Left ventricle myocardium inferior (tissue), 1 donor: ENCODE measurements at regions not wholly inside any gene's neighbourhood (a gene's known extent, or its start where the extent isn't known, plus 50 kb on each side); places are given as distances from the start of the nearest gene placed in this dataset.

Source experiments
- DNase-seq: peaks from one replicate; pipeline ENCODE4 v3.0.0-alpha.2; 2020
- H3K27ac ChIP-seq: fragments of 200-600 bp; replicated peaks from 2 replicates; pipeline ENCODE4 v1.8.0; 2021
- H3K27me3 ChIP-seq: fragments of 200-600 bp; 2 replicates; pipeline ENCODE4 v1.8.0; 2021; ENCODE audit warnings: low read depth
- H3K36me3 ChIP-seq: fragments of 200-600 bp; 2 replicates; pipeline ENCODE4 v1.8.0; 2021
- H3K4me1 ChIP-seq: fragments of 200-600 bp; 2 replicates; pipeline ENCODE4 v1.8.0; 2021
- H3K4me3 ChIP-seq: fragments of 200-600 bp; 2 replicates; pipeline ENCODE4 v1.8.0; 2021; ENCODE audit warnings: mild to moderate bottlenecking, moderate library complexity
- H3K9me3 ChIP-seq: fragments of 200-600 bp; replicated peaks from 2 replicates; pipeline ENCODE4 v1.8.0; 2021
- intact Hi-C: fragments of 100-400 bp; cut with micrococcal nuclease; formaldehyde crosslinking; loops from one replicate; pipeline ENCODE4 v1.11.0; 2022
- TF ChIP-seq, protein P1 (sequence below): fragments of 200-600 bp; IDR thresholded peaks from 2 replicates; pipeline ENCODE4 v1.8.0; 2021; ENCODE audit warnings: antibody characterized with exemption, mild to moderate bottlenecking, borderline replicate concordance
- donor health status: DM: no; HTN: yes; CAD: no; lungs with severe emphysema.

DNA sequence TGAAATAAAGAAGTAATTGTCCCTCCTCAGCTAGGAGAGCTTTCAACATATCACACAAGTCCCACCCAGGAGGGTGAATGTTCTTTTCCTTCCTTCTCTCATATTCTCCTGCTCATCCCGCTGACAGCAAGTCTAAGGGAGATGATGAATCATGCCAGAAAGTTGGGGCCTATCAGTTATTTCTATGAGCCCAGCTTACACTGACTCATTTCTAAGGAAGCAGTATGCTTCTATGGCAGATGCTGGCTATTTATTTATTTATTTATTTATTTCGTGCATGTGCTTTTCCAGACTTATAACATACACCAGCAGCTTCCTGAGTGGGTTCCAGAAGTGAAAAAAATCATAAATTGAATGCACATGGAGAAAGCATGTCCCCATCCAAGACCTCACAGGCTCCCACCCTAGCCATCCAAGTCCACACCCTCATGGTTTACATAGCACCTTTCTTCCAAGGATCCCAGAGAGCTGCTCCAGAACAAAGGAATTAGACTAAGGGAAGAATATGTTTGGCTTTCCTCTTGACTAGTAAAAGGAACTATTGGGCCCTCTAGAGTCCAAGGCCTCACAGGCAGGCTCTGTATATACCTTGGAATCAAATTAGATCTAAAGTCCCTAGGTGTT lies 1074.2 kb upstream of the ZEB2 start:
- H3K27me3 ChIP-seq: no peaks in the 10 kb centered on the region

DNA sequence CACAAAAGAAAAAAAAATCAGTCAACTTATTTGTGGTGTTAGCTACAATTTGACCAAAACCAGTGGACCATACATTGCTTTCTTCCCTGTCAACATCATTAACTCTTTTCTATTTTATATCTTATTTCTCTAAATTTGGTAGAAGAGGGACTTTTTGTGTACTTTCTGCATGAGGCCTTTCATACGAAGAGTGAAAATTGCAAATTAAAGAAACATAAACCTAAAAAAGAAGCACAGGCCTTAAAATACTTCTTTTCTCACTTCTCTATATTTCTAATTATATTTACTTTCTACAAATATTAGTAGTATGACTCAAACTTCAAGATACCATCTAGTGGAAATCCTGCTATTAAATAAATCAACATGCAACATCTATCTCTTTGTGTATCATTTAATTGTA lies 1073.4 kb upstream of the ZEB2 start:
- no peaks in the 10 kb centered on the region for H3K4me1 ChIP-seq
- no peak overlapping the region for H3K4me3 ChIP-seq
- TF ChIP-seq, protein P1, sequence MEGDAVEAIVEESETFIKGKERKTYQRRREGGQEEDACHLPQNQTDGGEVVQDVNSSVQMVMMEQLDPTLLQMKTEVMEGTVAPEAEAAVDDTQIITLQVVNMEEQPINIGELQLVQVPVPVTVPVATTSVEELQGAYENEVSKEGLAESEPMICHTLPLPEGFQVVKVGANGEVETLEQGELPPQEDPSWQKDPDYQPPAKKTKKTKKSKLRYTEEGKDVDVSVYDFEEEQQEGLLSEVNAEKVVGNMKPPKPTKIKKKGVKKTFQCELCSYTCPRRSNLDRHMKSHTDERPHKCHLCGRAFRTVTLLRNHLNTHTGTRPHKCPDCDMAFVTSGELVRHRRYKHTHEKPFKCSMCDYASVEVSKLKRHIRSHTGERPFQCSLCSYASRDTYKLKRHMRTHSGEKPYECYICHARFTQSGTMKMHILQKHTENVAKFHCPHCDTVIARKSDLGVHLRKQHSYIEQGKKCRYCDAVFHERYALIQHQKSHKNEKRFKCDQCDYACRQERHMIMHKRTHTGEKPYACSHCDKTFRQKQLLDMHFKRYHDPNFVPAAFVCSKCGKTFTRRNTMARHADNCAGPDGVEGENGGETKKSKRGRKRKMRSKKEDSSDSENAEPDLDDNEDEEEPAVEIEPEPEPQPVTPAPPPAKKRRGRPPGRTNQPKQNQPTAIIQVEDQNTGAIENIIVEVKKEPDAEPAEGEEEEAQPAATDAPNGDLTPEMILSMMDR: no peak
- no peak for DNase-seq
- H3K36me3 ChIP-seq: no peaks in the 10 kb centered on the region
- H3K27me3 ChIP-seq: no peaks in the 10 kb centered on the region
- H3K27ac ChIP-seq: no peak overlapping the region
- intact Hi-C loops: no loop called here
- no peaks in the 10 kb centered on the region for H3K9me3 ChIP-seq

More for the DNA sequence above, 1074.2 kb upstream of the ZEB2 start:
- Histone ChIP-seq H3K9me3 (no peaks in the 10 kb centered on the region), H3K36me3 (no peaks in the 10 kb centered on the region), H3K27ac (no peak overlapping the region), H3K4me1 (no peaks in the 10 kb centered on the region), H3K4me3 (no peak overlapping the region)
- TF ChIP-seq, protein P1: no peak
- intact Hi-C loops: no loop called here
- DNase-seq: no peak

DNA sequence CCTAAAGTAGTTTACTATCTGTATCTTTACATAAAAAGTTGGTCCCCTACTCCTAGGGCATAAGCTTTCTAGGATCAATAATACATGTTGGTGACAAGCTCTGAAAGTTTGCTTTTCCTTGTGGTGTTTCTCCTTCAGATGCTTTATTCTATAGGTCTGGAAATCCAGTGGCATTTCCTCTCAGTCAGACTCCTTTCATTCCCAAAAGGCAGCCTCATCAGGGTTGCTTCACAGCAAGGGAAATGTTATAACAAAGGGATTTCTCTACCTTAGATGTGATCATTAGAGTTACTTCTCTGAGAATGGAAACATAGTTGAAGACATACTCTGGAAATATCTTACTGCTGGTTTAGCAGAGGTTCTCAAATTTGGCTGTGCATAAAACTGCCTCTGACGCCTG lies 1072.4 kb upstream of the ZEB2 start:
- intact Hi-C loops: no loop called here
- H3K36me3 ChIP-seq: no peaks in the 10 kb centered on the region

DNA sequence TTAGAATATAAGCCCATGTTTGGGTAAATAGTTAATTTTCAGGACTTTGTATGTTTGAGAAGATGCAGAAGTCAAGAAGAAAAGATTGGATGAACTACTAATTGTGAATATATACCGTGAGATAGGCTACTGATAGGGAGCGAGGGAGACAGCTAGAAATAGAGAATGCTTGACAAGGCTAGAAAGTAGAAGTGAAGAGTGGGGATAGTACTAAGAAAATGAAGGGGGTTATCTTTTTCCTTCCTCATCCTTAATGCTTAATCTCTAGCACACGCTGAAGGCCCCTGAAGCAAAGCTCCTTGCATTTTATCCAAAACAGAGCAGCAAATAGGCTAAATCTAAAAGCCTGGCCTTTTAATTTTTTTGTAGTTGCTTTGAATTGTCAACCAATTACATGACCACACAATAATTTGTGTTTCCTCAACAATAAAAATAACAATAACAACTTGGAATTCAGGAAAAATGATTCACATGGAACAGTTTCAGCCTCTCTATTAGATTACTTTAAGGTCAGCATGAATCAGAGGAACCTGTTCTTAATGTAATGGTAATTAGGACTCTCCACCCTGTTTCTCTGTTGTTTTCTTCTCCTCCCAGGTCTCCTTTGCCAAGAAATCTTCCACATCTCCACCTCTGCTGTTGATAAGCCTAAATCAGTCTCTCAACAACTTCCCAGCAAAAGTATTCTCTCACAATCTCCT lies 1071.3 kb upstream of the ZEB2 start:
- intact Hi-C loops: no loop called here
- TF ChIP-seq, protein P1: no peak
- no peaks in the 10 kb centered on the region for H3K9me3 ChIP-seq

More for the DNA sequence above, 1072.4 kb upstream of the ZEB2 start:
- Histone ChIP-seq H3K9me3 (no peaks in the 10 kb centered on the region), H3K4me1 (no peaks in the 10 kb centered on the region), H3K27me3 (no peaks in the 10 kb centered on the region), H3K27ac (no peak overlapping the region), H3K4me3 (no peak overlapping the region)
- TF ChIP-seq, protein P1: no peak
- DNase-seq: no peak

DNA sequence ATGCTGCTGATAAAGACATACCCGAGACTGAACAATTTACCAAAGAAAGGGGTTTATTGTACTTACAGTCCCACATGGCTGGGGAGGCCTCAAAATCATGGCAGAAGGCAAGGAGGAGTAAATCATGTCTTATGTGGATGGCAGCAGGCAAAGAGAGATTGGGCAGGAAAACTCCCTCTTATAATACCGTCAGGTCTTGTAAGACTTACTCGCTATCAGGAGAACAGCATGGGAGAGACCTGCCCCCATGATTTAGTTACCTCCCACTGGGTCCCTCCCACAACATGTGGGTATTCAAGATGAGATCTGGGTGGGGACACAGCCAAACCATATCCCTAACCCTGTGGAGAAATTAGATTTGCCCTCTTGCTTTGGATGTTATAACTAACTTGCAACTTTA lies 1068.0 kb upstream of the ZEB2 start:
- Histone ChIP-seq H3K4me1 (no peaks in the 10 kb centered on the region), H3K27ac (no peak overlapping the region), H3K4me3 (no peak overlapping the region), H3K27me3 (no peaks in the 10 kb centered on the region), H3K9me3 (no peaks in the 10 kb centered on the region), H3K36me3 (no peaks in the 10 kb centered on the region)
- TF ChIP-seq, protein P1: no peak
- no peak for DNase-seq
- intact Hi-C loops: no loop called here

More for the DNA sequence above, 1071.3 kb upstream of the ZEB2 start:
- H3K4me1 ChIP-seq: no peaks in the 10 kb centered on the region
- no peak overlapping the region for H3K27ac ChIP-seq
- no peaks in the 10 kb centered on the region for H3K27me3 ChIP-seq
- H3K4me3 ChIP-seq: no peak overlapping the region
- no peaks in the 10 kb centered on the region for H3K36me3 ChIP-seq
- DNase-seq: no peak
